Loucy (cell line): ENCODE measurements at regions not wholly inside any gene's neighbourhood (a gene's known extent, or its start where the extent isn't known, plus 50 kb on each side); places are given as distances from the start of the nearest gene placed in this dataset.

Source experiments
- EZH2phosphoT487 ChIP-seq: fragments of 200-600 bp; IDR thresholded peaks from 2 replicates; pipeline ENCODE4 v1.6.1; 2018; ENCODE audit warnings: antibody characterized with exemption, mild to moderate bottlenecking, moderate library complexity, borderline replicate concordance
- TF ChIP-seq, protein P1 (sequence below): fragments of 200-600 bp; sonication (generic); conservative IDR thresholded peaks from 2 replicates; pipeline ENCODE4 v1.5.1; 2014; ENCODE audit warnings: mild to moderate bottlenecking, antibody characterized with exemption, low read length

DNA sequence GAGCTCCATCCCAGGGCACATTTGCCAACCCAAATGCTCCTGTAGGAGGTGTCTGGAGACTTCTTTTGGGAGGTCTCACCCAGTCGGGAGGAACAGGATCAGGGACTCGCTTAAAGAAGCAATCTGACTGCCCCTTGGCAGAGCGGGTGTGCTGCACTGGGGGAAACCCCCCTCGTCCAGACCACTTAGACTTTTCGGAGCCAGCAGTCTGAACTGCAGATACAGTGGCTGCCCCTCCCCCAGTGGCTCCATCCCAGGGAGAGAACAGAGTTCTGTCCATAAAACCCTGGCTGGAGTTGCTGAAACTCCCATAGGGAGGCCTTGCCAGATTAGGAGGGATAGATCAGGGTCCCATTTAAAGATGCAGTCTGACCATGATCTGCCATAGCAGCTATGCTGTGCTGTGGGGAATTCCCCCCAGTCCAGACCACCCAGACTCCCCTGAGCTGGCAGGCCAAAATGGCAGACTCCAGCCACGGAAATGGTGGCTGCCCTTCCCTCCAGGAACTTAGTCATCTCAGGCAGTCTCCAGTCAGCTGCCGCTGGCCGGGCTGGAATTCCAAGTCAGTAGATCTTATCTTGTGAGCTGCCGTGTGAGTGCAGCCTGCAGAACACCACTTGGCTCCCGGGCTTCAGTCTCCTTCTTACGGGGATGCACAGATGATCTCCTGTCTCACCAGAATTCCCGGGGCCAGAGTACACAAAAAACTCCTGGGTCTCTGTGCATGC is 278.1 kb upstream of the SASH1 start:
- TF ChIP-seq, protein P1, sequence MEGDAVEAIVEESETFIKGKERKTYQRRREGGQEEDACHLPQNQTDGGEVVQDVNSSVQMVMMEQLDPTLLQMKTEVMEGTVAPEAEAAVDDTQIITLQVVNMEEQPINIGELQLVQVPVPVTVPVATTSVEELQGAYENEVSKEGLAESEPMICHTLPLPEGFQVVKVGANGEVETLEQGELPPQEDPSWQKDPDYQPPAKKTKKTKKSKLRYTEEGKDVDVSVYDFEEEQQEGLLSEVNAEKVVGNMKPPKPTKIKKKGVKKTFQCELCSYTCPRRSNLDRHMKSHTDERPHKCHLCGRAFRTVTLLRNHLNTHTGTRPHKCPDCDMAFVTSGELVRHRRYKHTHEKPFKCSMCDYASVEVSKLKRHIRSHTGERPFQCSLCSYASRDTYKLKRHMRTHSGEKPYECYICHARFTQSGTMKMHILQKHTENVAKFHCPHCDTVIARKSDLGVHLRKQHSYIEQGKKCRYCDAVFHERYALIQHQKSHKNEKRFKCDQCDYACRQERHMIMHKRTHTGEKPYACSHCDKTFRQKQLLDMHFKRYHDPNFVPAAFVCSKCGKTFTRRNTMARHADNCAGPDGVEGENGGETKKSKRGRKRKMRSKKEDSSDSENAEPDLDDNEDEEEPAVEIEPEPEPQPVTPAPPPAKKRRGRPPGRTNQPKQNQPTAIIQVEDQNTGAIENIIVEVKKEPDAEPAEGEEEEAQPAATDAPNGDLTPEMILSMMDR = no peak
- no peak for TF ChIP-seq EZH2phosphoT487
